ENCODE measurements at regions not wholly inside any gene's neighbourhood (a gene's known extent, or its start where the extent isn't known, plus 50 kb on each side); places are given as distances from the start of the nearest gene placed in this dataset.

- Histone ChIP-seq H3K36me3 (no peaks in the 10 kb centered on the region), H3K9me3 (ENCODE audit: low read depth) (no peaks in the 10 kb centered on the region), H3K27ac (no peak overlapping the region), H3K4me3 (no peak overlapping the region), H3K4me1 (ENCODE audit: low read depth) (peaks cover 13% of the 10 kb centered on the region), H3K27me3 (no peaks in the 10 kb centered on the region)
- no peak for TF ChIP-seq CTCF (IDR thresholded peaks at IDR 0.05; ENCODE audit: low read depth, low read length)
- DNase-seq (ENCODE audit: low read depth in 1 of 2, low spot score in 1 of 2) = peak in 1 of 2 donors; percentile 14
Measured at GRCh38 chr18:38706373-38706772, 1140.8 kb upstream of the CELF4 start.

- TF ChIP-seq CTCF (IDR thresholded peaks at IDR 0.05; ENCODE audit: low read depth, low read length) = no peak
- H3K9me3 ChIP-seq (ENCODE audit: low read depth) = no peaks in the 10 kb centered on the region
- H3K4me1 ChIP-seq (ENCODE audit: low read depth) = peaks cover 5% of the 10 kb centered on the region
- H3K27ac ChIP-seq = no peak overlapping the region
- H3K36me3 ChIP-seq = no peaks in the 10 kb centered on the region
- H3K27me3 ChIP-seq = no peaks in the 10 kb centered on the region
- H3K4me3 ChIP-seq = no peak overlapping the region
- no peak for DNase-seq (ENCODE audit: low read depth in 1 of 2, low spot score in 1 of 2)
Measured at GRCh38 chr18:38698088-38698487, 1132.5 kb upstream of the CELF4 start.

GRCh38 chr18:38695559-38696280 is 1130.1 kb upstream of the CELF4 start:
- H3K9me3 ChIP-seq (ENCODE audit: low read depth) = no peaks in the 10 kb centered on the region
- H3K4me3 ChIP-seq = no peak overlapping the region
- H3K36me3 ChIP-seq = no peaks in the 10 kb centered on the region
- no peak overlapping the region for H3K27ac ChIP-seq
- TF ChIP-seq CTCF (IDR thresholded peaks at IDR 0.05; ENCODE audit: low read depth, low read length) = no peak
- peak in 1 of 2 donors; percentile 6 for DNase-seq (ENCODE audit: low read depth in 1 of 2, low spot score in 1 of 2)
- H3K4me1 ChIP-seq (ENCODE audit: low read depth) = peaks cover 6% of the 10 kb centered on the region
- H3K27me3 ChIP-seq = no peaks in the 10 kb centered on the region

- peaks cover 6% of the 10 kb centered on the region for H3K4me1 ChIP-seq (ENCODE audit: low read depth)
- no peak overlapping the region for H3K4me3 ChIP-seq
- peak in 1 of 2 donors; percentile 11 for DNase-seq (ENCODE audit: low read depth in 1 of 2, low spot score in 1 of 2)
- peak overlapping the region; percentile 56 for H3K27ac ChIP-seq
- no peaks in the 10 kb centered on the region for H3K36me3 ChIP-seq
- H3K9me3 ChIP-seq (ENCODE audit: low read depth) = no peaks in the 10 kb centered on the region
- no peaks in the 10 kb centered on the region for H3K27me3 ChIP-seq
- no peak for TF ChIP-seq CTCF (IDR thresholded peaks at IDR 0.05; ENCODE audit: low read depth, low read length)
Measured at GRCh38 chr18:38693104-38693503, 1127.5 kb upstream of the CELF4 start.

GRCh38 chr18:38690626-38691025 is 1125.0 kb upstream of the CELF4 start:
- no peaks in the 10 kb centered on the region for H3K9me3 ChIP-seq (ENCODE audit: low read depth)
- H3K36me3 ChIP-seq = no peaks in the 10 kb centered on the region
- no peaks in the 10 kb centered on the region for H3K27me3 ChIP-seq
- DNase-seq (ENCODE audit: low read depth in 1 of 2, low spot score in 1 of 2) = no peak
- H3K4me1 ChIP-seq (ENCODE audit: low read depth) = peaks cover 6% of the 10 kb centered on the region
- no peak overlapping the region for H3K27ac ChIP-seq
- H3K4me3 ChIP-seq = no peak overlapping the region
- TF ChIP-seq CTCF (IDR thresholded peaks at IDR 0.05; ENCODE audit: low read depth, low read length) = no peak

All from cardiac muscle cell (in vitro differentiated cells and primary cell).